Tibial artery (tissue), 4 donors: ENCODE measurements at regions not wholly inside any gene's neighbourhood (a gene's known extent, or its start where the extent isn't known, plus 50 kb on each side); places are given as distances from the start of the nearest gene placed in this dataset.

ENCODE experiments used
- DNase-seq, 2 donors: peaks; one replicate each; pipeline ENCODE4 v3.0.0-alpha.2; 2019
- H3K27ac ChIP-seq, 2 donors: fragments of 200-600 bp; sonication (generic) in 1 of 2; 1 replicate in 1 of 2; 2 replicates in 1 of 2; pipeline ENCODE4 v1.5.1; 2018 to 2019; ENCODE audit warnings: mild to moderate bottlenecking in 1 of 2
- H3K27me3 ChIP-seq, 2 donors: fragments of 200-600 bp; sonication (generic) in 1 of 2; one replicate each; pipeline versions ENCODE4 v1.5.1 to v1.6.0; 2016 to 2019
- H3K36me3 ChIP-seq, 3 donors: fragments of 200-600 bp; sonication (generic) in 2 of 3; one replicate each; pipeline ENCODE4 v1.5.1; 2016 to 2019; ENCODE audit warnings: mild to moderate bottlenecking in 2 of 3
- H3K4me1 ChIP-seq, 4 donors: fragments of 200-600 bp; sonication (generic) in 2 of 4; 1 replicate in 3 of 4; 2 replicates in 1 of 4; pipeline ENCODE4 v1.5.1; 2016 to 2019
- H3K4me3 ChIP-seq, 2 donors: fragments of 200-600 bp; sonication (generic) in 1 of 2; 1 replicate in 1 of 2; 2 replicates in 1 of 2; pipeline ENCODE4 v1.5.1; 2018 to 2019; ENCODE audit warnings: mild to moderate bottlenecking in 2 of 2
- H3K9me3 ChIP-seq, 3 donors: fragments of 200-600 bp; sonication (generic) in 1 of 3; one replicate each; pipeline ENCODE4 v1.5.1; 2016 to 2019
- CTCF ChIP-seq, 2 experiments: fragments of 200-600 bp in 1 of 2; fragments of 450-650 bp in 1 of 2; IDR thresholded peaks; one replicate each; pipeline ENCODE4 v1.5.1; 2017 to 2019; ENCODE audit warnings: antibody characterized with exemption in 2 of 2, mild to moderate bottlenecking in 1 of 2, moderate library complexity in 1 of 2
- intact Hi-C: fragments of 100-400 bp; cut with DNase I; formaldehyde crosslinking; loops from one replicate; pipeline ENCODE4 v1.15.0; 2023; ENCODE audit warnings: low total_unique reads

DNA sequence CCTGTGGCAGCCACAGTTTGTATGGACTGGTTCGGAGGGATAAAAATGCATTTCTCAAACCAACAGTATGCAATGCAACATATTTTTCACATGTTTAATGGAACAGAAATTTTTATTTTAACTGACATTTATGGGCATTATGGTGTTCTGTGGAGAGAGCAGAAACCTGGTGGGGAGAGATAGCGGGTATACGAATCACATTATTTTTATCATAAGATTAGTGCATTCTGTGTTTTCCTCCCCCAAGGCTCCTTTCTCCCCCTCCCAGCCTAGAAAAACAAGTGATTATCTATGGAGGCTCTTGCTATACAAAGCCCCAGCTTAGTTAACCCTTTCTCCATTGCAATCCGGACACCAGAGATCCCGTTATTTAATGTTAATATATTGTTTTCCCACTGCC is 289.8 kb upstream of the PIK3C3 start:
- Histone ChIP-seq H3K4me1 (no peaks in the 10 kb centered on the region), H3K36me3 (no peaks in the 10 kb centered on the region), H3K9me3 (no peaks in the 10 kb centered on the region), H3K27ac (no peak overlapping the region), H3K27me3 (no peaks in the 10 kb centered on the region), H3K4me3 (no peak overlapping the region)
- no peak for TF ChIP-seq CTCF (IDR thresholded peaks at IDR 0.05)
- DNase-seq = no peak
- intact Hi-C loops = no loop called here

DNA sequence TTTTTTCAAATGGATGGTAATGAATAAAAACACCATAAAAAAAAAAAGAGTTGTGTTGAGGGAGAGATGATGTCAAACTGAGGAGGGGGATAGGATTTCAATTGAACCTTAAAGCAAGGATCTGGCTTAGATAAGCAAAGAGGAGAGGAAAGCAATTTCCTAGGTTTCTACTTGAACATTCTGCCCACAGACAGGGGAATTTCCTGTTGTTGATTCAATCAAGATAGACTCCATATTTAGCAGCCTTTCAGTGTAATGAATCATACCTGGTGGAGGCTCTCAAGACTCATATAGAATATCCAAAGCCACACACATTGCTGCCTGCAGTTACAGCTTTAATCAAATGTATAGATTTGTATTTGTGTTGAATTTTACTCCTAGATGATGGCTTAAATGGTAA is 294.4 kb upstream of the PIK3C3 start:
- H3K27me3 ChIP-seq = no peaks in the 10 kb centered on the region
- no peaks in the 10 kb centered on the region for H3K4me1 ChIP-seq
- no peaks in the 10 kb centered on the region for H3K9me3 ChIP-seq
- no peak for DNase-seq
- no peak for TF ChIP-seq CTCF (IDR thresholded peaks at IDR 0.05)
- intact Hi-C loops = no loop called here
- H3K27ac ChIP-seq = no peak overlapping the region
- no peak overlapping the region for H3K4me3 ChIP-seq
- H3K36me3 ChIP-seq = no peaks in the 10 kb centered on the region

GRCh38 chr18:41659438-41660130 is 295.4 kb upstream of the PIK3C3 start:
- Histone ChIP-seq H3K36me3 (no peaks in the 10 kb centered on the region), H3K27ac (no peak overlapping the region), H3K9me3 (no peaks in the 10 kb centered on the region), H3K4me3 (no peak overlapping the region), H3K4me1 (no peaks in the 10 kb centered on the region), H3K27me3 (no peaks in the 10 kb centered on the region)
- TF ChIP-seq CTCF (IDR thresholded peaks at IDR 0.05) = no peak
- intact Hi-C loops = no loop called here
- DNase-seq = no peak

GRCh38 chr18:41657189-41657588 is 297.8 kb upstream of the PIK3C3 start:
- Histone ChIP-seq H3K4me3 (no peak overlapping the region), H3K27ac (no peak overlapping the region), H3K36me3 (no peaks in the 10 kb centered on the region), H3K4me1 (no peaks in the 10 kb centered on the region), H3K27me3 (no peaks in the 10 kb centered on the region), H3K9me3 (no peaks in the 10 kb centered on the region)
- no peak for DNase-seq
- TF ChIP-seq CTCF (IDR thresholded peaks at IDR 0.05) = no peak
- intact Hi-C loops = no loop called here

DNA sequence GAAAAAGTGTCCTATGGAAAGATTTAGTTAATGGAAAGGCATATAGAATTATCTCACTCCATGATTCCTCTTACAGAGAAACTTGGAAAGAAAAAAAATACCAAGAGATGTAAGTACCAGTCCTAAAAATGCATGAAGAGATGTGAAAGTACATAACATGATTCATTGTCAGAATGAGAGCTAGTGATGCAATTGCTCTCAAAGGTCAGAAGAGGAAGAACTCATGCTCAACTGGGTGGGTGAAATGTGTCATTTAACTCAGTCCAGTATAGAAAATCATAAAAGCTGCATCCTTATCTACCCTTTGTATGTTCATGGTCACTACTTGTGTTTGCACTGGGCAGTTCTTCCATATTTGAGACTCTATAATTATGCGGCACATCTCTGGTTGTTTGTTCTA is 300.0 kb upstream of the PIK3C3 start:
- intact Hi-C loops = no loop called here
- Histone ChIP-seq H3K9me3 (no peaks in the 10 kb centered on the region), H3K27me3 (no peaks in the 10 kb centered on the region), H3K36me3 (no peaks in the 10 kb centered on the region), H3K4me3 (no peak overlapping the region), H3K27ac (no peak overlapping the region), H3K4me1 (no peaks in the 10 kb centered on the region)
- TF ChIP-seq CTCF (IDR thresholded peaks at IDR 0.05) = no peak
- DNase-seq = no peak

DNA sequence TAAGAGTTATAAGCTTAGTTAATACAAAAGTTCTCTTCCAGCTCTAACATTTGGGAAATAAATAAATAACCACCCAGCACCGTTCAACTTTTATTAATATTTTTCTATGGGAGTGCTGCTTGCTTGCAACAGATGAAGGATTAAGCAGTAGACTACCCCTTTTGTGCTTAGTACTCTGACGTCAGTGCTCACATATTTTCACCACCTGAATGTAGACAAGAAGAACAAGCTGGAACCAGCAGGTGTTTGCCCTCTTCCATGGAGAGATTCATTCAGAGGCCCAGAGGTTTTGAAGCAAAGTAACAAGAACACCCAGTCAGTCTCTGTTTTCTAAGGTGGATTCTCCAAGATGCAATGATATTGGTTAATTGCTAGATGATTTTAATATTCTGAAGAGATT is 307.1 kb upstream of the PIK3C3 start:
- no peak for DNase-seq
- Histone ChIP-seq H3K27ac (no peak overlapping the region), H3K4me1 (no peaks in the 10 kb centered on the region), H3K27me3 (no peaks in the 10 kb centered on the region), H3K36me3 (no peaks in the 10 kb centered on the region), H3K9me3 (no peaks in the 10 kb centered on the region), H3K4me3 (no peak overlapping the region)
- TF ChIP-seq CTCF (IDR thresholded peaks at IDR 0.05) = no peak
- intact Hi-C loops = no loop called here
